Glomerular visceral epithelial cell (primary cell): ENCODE measurements at regions not wholly inside any gene's neighbourhood (a gene's known extent, or its start where the extent isn't known, plus 50 kb on each side); places are given as distances from the start of the nearest gene placed in this dataset.

Source experiments
- DNase-seq: peaks from one replicate; pipeline ENCODE4 v3.0.0-alpha.2; 2016; ENCODE audit errors: extremely low spot score

GRCh38 chr21:34022627-34023335 is 50.6 kb upstream of the MRPS6 start:
- DNase-seq: no peak

- DNase-seq: no peak
These were observed 51.7 kb upstream of the MRPS6 start for GRCh38 chr21:34021726-34022125.

- no peak for DNase-seq
These were observed 52.3 kb upstream of the MRPS6 start for GRCh38 chr21:34020983-34021553.

DNA sequence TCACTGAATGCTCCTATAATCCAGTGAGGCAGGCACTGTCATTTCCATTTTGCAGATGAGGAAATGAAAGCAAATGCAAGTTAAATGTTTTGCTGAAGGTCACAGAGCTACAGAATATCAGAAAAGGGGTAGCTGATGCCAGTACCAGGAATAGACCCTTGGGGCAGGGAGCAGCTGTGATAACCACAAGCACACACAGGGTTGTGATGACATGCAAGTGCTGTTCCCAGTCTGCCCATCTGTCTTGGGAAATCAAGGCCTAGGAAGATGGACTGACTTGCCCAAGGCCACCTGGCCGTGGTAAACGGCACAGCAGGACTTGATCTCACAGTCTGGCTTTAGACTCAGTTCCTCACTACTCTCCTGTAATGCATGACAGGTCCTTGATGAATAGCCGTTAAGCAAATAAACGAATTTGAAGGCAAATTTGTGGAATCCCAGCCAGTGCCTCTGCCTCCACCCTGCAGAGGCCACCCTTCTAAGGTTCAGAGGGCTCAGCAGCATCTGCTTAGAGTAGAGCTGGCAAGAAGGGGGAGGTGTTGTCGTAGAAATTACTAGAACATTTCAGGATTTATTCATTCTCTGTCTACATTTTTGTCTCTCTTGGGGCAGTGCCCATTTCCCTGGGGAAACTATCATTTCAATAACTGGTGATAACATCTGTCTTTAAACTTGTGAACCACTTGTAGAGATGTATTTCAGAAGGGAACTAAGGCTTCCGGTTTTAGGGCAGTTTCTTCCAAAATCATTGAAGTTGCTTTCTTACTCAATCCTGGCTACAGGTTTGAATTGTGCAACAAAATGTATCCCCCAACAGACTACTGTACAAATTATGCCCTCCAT is 53.2 kb upstream of the MRPS6 start:
- no peak for DNase-seq

GRCh38 chr21:34019402-34019801 is 54.0 kb upstream of the MRPS6 start:
- no peak for DNase-seq

GRCh38 chr21:34018910-34019309 is 54.5 kb upstream of the MRPS6 start:
- DNase-seq: no peak

- DNase-seq: no peak
These were observed 55.2 kb upstream of the MRPS6 start for GRCh38 chr21:34018185-34018584.

- DNase-seq: no peak
These were observed 56.1 kb upstream of the MRPS6 start for GRCh38 chr21:34017039-34017961.

- no peak for DNase-seq
These were observed 60.7 kb upstream of the MRPS6 start for GRCh38 chr21:34012640-34013039.

DNA sequence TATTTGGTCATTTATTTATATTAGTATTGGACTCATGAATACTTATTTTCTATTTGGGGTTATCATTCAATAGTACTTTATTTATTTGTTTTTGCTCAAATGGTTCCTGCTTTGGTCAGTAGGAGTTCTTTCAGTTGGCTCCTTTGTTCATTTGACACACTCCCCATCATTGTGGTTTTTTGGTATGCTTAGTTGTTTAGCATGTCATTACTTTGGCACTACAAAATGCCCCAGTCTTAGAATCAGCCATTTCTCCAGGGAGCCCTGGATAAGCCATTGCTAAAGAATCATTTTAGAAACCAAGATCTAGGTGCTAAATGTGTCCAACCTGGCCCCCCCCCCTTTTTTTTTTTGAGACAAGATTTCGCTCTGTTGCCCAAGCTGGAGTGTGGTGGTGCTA is 61.7 kb upstream of the MRPS6 start:
- DNase-seq: no peak

GRCh38 chr21:34009193-34009592 is 64.2 kb upstream of the MRPS6 start:
- no peak for DNase-seq

- DNase-seq: no peak
These were observed 64.8 kb upstream of the MRPS6 start for GRCh38 chr21:34008618-34009017.

- DNase-seq: no peak
These were observed 66.7 kb upstream of the MRPS6 start for GRCh38 chr21:34006611-34007168.

- DNase-seq: no peak
These were observed 68.4 kb upstream of the MRPS6 start for GRCh38 chr21:34004974-34005373.

GRCh38 chr21:34004013-34004938 is 69.1 kb upstream of the MRPS6 start:
- DNase-seq: no peak

- DNase-seq: no peak
These were observed 70.0 kb upstream of the MRPS6 start for GRCh38 chr21:34003428-34003827.

DNA sequence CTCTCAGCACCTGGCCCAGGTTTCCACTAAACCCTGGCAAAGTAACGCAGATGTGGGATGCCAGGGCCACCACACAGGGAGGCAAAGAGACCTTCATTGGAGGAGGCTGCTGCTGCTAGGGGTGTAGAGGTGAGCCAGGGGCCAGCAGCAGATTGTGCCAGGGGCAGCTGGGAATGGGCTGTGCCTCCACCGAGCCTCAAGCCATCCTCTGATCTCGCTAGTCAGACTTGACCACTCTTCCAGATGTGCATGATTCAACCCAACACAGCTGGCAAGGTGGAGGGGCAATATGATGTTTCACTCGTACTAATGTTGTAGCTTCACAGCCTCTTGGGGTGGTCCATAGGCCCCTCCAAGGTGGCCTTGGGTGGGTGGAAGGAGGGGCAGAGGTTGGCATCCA is 73.0 kb upstream of the MRPS6 start:
- no peak for DNase-seq

DNA sequence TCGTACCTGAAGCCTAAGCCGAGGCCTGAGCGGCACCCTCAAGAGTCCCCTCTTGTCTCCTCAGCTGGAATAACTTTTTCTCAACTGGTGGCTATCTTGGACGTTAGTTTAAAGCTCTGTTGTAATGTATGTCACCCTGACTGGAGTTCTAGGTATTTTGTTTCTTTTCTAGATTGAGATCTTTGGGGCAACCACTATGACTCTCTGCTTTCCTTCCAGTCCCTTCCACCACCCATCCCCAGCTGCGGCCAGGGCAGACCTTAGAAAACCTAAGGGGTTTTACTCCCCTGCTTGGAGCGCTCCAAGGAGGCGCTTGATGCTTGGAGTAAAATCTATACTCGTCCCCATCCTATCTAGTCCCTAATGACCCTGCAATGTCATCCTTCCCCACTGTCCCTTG is 74.6 kb upstream of the MRPS6 start:
- DNase-seq: no peak

- peak; percentile 3 for DNase-seq
These were observed 75.0 kb upstream of the MRPS6 start for GRCh38 chr21:33998402-33998801.

- no peak for DNase-seq
These were observed 75.9 kb upstream of the MRPS6 start for GRCh38 chr21:33997436-33997835.
